ENCODE measurements at regions not wholly inside any gene's neighbourhood (a gene's known extent, or its start where the extent isn't known, plus 50 kb on each side); places are given as distances from the start of the nearest gene placed in this dataset.

DNA sequence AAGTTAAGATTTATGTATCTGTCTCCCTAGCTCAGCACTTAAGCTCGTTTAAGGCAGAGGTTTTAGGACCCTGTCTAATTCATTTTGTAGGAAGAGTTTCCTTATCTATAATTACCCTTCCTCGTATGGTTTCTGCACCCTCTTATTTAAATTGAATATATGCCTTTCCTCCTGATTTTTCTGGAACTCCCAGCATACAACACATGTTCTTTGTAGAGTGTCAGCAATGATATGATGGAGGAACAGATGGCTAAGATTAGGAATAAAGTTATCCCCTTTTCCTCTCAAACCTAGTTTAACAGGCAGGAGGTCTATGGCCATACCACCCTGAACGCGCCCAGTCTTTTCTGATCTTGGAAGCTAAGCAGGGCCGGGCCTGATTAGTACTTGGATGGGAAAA, 359.5 kb downstream of the PCDH17 start:
- Histone ChIP-seq H3K9me3 (no peaks in the 10 kb centered on the region), H3K79me2 (ENCODE audit: insufficient read depth) (no peaks in the 10 kb centered on the region), H3K4me3 (ENCODE audit: low read depth in 2 of 2, low read length in 1 of 2) (no peak overlapping the region), H3K27ac (ENCODE audit: low read depth in 2 of 2, low read length in 1 of 2) (no peak overlapping the region), H3K27me3 (ENCODE audit: insufficient read depth) (no peaks in the 10 kb centered on the region), H3K9me2 (no peaks in the 10 kb centered on the region), H3F3A (replicated peaks; ENCODE audit: insufficient read depth) (no peaks in the 10 kb centered on the region), H3K9ac (no peak overlapping the region), H3K4me2 (no peak overlapping the region), H2AFZ (ENCODE audit: low read depth) (no peak overlapping the region), H3K36me3 (replicated peaks in 1 of 2; ENCODE audit: control insufficient read depth in 1 of 2, insufficient read depth in 2 of 2, low read length in 1 of 2) (no peaks in the 10 kb centered on the region), H4K20me1 (ENCODE audit: insufficient read depth) (no peaks in the 10 kb centered on the region), H3K4me1 (ENCODE audit: control insufficient read depth in 1 of 2, insufficient read depth in 2 of 2, low read depth in 1 of 2, low read length in 1 of 2) (no peaks in the 10 kb centered on the region)
- TF ChIP-seq MXI1 (IDR thresholded peaks at IDR 0.05; ENCODE audit: low read depth, low read length) (no peak), RFX5 (IDR thresholded peaks at IDR 0.05; ENCODE audit: low read length) (no peak), TAF1 (IDR thresholded peaks at IDR 0.05; ENCODE audit: borderline replicate concordance, low read depth, low read length) (no peak), REST (IDR thresholded peaks at IDR 0.05; ENCODE audit: low read depth, low read length) (no peak), GATA2 (CRISPR knock-in tag; IDR thresholded peaks at IDR 0.05) (peak; percentile 31; the same call in 1 of the 2 replicates), EZH2phosphoT487 (IDR thresholded peaks at IDR 0.05; ENCODE audit: borderline replicate concordance, low read depth) (no peak)
- TF ChIP-seq, protein P1, sequence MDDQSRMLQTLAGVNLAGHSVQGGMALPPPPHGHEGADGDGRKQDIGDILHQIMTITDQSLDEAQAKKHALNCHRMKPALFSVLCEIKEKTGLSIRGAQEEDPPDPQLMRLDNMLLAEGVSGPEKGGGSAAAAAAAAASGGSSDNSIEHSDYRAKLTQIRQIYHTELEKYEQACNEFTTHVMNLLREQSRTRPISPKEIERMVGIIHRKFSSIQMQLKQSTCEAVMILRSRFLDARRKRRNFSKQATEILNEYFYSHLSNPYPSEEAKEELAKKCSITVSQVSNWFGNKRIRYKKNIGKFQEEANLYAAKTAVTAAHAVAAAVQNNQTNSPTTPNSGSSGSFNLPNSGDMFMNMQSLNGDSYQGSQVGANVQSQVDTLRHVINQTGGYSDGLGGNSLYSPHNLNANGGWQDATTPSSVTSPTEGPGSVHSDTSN (IDR thresholded peaks at IDR 0.05), result no peak
- POLR2A ChIA-PET, result no interaction called here
- WGBS (ENCODE audit: low lambda C conversion rate), result 60% methylated on average over 5 of the region's 5 CpGs
- DNase-seq, result no peak
- CTCF ChIA-PET, result no interaction called here

GRCh38 chr13:57992416-57992815, 360.9 kb downstream of the PCDH17 start:
- Histone ChIP-seq H3K9me3 (no peaks in the 10 kb centered on the region), H3K4me3 (ENCODE audit: low read depth in 2 of 2, low read length in 1 of 2) (no peak overlapping the region), H3K79me2 (ENCODE audit: insufficient read depth) (no peaks in the 10 kb centered on the region), H4K20me1 (ENCODE audit: insufficient read depth) (no peaks in the 10 kb centered on the region), H3K4me2 (no peak overlapping the region), H3K9me2 (no peaks in the 10 kb centered on the region), H3K27ac (ENCODE audit: low read depth in 2 of 2, low read length in 1 of 2) (no peak overlapping the region; a peak in 1 of 4 replicates), H3K36me3 (replicated peaks in 1 of 2; ENCODE audit: control insufficient read depth in 1 of 2, insufficient read depth in 2 of 2, low read length in 1 of 2) (no peaks in the 10 kb centered on the region), H3K9ac (no peak overlapping the region), H3K27me3 (ENCODE audit: insufficient read depth) (no peaks in the 10 kb centered on the region), H2AFZ (ENCODE audit: low read depth) (no peak overlapping the region; the same call in 1 of the 2 replicates), H3K4me1 (ENCODE audit: control insufficient read depth in 1 of 2, insufficient read depth in 2 of 2, low read depth in 1 of 2, low read length in 1 of 2) (peaks cover 0 to 5% of the 10 kb centered on the region in 2 experiments; a peak in 1 of 4 replicates), H3F3A (replicated peaks; ENCODE audit: insufficient read depth) (no peaks in the 10 kb centered on the region)
- no peak for DNase-seq
- 8% methylated on average over 1 of the region's 1 CpG for WGBS (ENCODE audit: low lambda C conversion rate)
- TF ChIP-seq RXRA (IDR thresholded peaks at IDR 0.05; ENCODE audit: borderline replicate concordance, low read depth) (no peak), GABPA (IDR thresholded peaks at IDR 0.05; ENCODE audit: low read depth) (no peak), SIN3A (IDR thresholded peaks at IDR 0.05; ENCODE audit: borderline replicate concordance, low read depth, low read length) (no peak), IRF3 (IDR thresholded peaks at IDR 0.05; ENCODE audit: low read depth, low read length) (no peak)
- CTCF ChIA-PET, result no interaction called here
- POLR2A ChIA-PET, result no interaction called here
